Osteocyte (in vitro differentiated cells): ENCODE measurements at regions not wholly inside any gene's neighbourhood (a gene's known extent, or its start where the extent isn't known, plus 50 kb on each side); places are given as distances from the start of the nearest gene placed in this dataset.

Source experiments
- DNase-seq: peaks from one replicate; pipeline ENCODE4 v3.0.0; 2021; ENCODE audit warnings: mixed read lengths; ENCODE audit not compliant: unreplicated experiment; ENCODE audit errors: extremely low spot score
- H3K27ac Mint-ChIP-seq: one replicate; pipeline ENCODE4 v1.8.0; 2021; ENCODE audit warnings: mild to moderate bottlenecking, mixed read lengths; ENCODE audit not compliant: unreplicated experiment
- H3K27me3 Mint-ChIP-seq: one replicate; pipeline ENCODE4 v1.8.0; 2021; ENCODE audit warnings: mixed read lengths; ENCODE audit not compliant: unreplicated experiment
- H3K36me3 Mint-ChIP-seq: one replicate; pipeline ENCODE4 v1.8.0; 2021; ENCODE audit warnings: mixed read lengths; ENCODE audit not compliant: unreplicated experiment
- H3K4me1 Mint-ChIP-seq: one replicate; pipeline ENCODE4 v1.8.0; 2021; ENCODE audit warnings: mixed read lengths; ENCODE audit not compliant: unreplicated experiment
- H3K4me3 Mint-ChIP-seq: one replicate; pipeline ENCODE4 v1.8.0; 2021; ENCODE audit warnings: mild to moderate bottlenecking, moderate library complexity, mixed read lengths; ENCODE audit not compliant: unreplicated experiment
- H3K9me3 Mint-ChIP-seq: one replicate; pipeline ENCODE4 v1.8.0; 2021; ENCODE audit warnings: mixed read lengths; ENCODE audit not compliant: unreplicated experiment
- CTCF ChIP-seq: fragments of 200-600 bp; sonication (generic); IDR thresholded peaks from 2 replicates; pipeline ENCODE4 v1.5.0; 2021; ENCODE audit warnings: antibody characterized with exemption, mild to moderate bottlenecking, moderate library complexity

GRCh38 chr14:38862366-38862765 lies 240.7 kb downstream of the SEC23A start:
- H3K36me3 Mint-ChIP-seq: no peaks in the 10 kb centered on the region
- no peaks in the 10 kb centered on the region for H3K9me3 Mint-ChIP-seq
- H3K27ac Mint-ChIP-seq: no peak overlapping the region

GRCh38 chr14:38860530-38860929 lies 242.5 kb downstream of the SEC23A start:
- no peak overlapping the region for H3K4me3 Mint-ChIP-seq
- H3K9me3 Mint-ChIP-seq: no peaks in the 10 kb centered on the region
- H3K36me3 Mint-ChIP-seq: no peaks in the 10 kb centered on the region
- H3K4me1 Mint-ChIP-seq: no peaks in the 10 kb centered on the region
- no peak for DNase-seq
- H3K27ac Mint-ChIP-seq: no peak overlapping the region
- TF ChIP-seq CTCF: no peak
- H3K27me3 Mint-ChIP-seq: peaks cover 15% of the 10 kb centered on the region

More at GRCh38 chr14:38862366-38862765, 240.7 kb downstream of the SEC23A start:
- no peak for DNase-seq
- H3K27me3 Mint-ChIP-seq: peaks cover 23% of the 10 kb centered on the region
- H3K4me3 Mint-ChIP-seq: no peak overlapping the region
- H3K4me1 Mint-ChIP-seq: no peaks in the 10 kb centered on the region
- TF ChIP-seq CTCF: no peak

GRCh38 chr14:38856798-38857197 lies 246.2 kb downstream of the SEC23A start:
- no peak for TF ChIP-seq CTCF
- peaks cover 15% of the 10 kb centered on the region for H3K27me3 Mint-ChIP-seq
- no peak overlapping the region for H3K4me3 Mint-ChIP-seq
- no peaks in the 10 kb centered on the region for H3K36me3 Mint-ChIP-seq
- H3K4me1 Mint-ChIP-seq: no peaks in the 10 kb centered on the region
- H3K27ac Mint-ChIP-seq: no peak overlapping the region
- no peak for DNase-seq
- H3K9me3 Mint-ChIP-seq: no peaks in the 10 kb centered on the region

- Mint-ChIP-seq H3K4me1 (no peaks in the 10 kb centered on the region), H3K9me3 (no peaks in the 10 kb centered on the region), H3K27me3 (peaks cover 5% of the 10 kb centered on the region), H3K27ac (no peak overlapping the region), H3K36me3 (no peaks in the 10 kb centered on the region), H3K4me3 (no peak overlapping the region)
- DNase-seq: no peak
- TF ChIP-seq CTCF: no peak
Measured at GRCh38 chr14:38855513-38855912, 247.5 kb downstream of the SEC23A start.

GRCh38 chr14:38851111-38851510 lies 251.9 kb downstream of the SEC23A start:
- no peaks in the 10 kb centered on the region for H3K9me3 Mint-ChIP-seq
- H3K27ac Mint-ChIP-seq: no peak overlapping the region
- H3K4me1 Mint-ChIP-seq: no peaks in the 10 kb centered on the region
- no peaks in the 10 kb centered on the region for H3K36me3 Mint-ChIP-seq
- peaks cover 20% of the 10 kb centered on the region for H3K27me3 Mint-ChIP-seq
- H3K4me3 Mint-ChIP-seq: no peak overlapping the region
- DNase-seq: no peak
- no peak for TF ChIP-seq CTCF
